Osteoblast (primary cell): ENCODE measurements at regions not wholly inside any gene's neighbourhood (a gene's known extent, or its start where the extent isn't known, plus 50 kb on each side); places are given as distances from the start of the nearest gene placed in this dataset.

Experiments used
- DNase-seq: peaks from one replicate; pipeline ENCODE4 v3.0.0; 2011; ENCODE audit warnings: low spot score, mixed read lengths; ENCODE audit not compliant: insufficient read length; ENCODE audit errors: missing footprints
- H2AFZ ChIP-seq: 2 replicates; pipeline ENCODE4 v1.6.0; 2011; ENCODE audit warnings: mild to moderate bottlenecking, low read length
- H3K27ac ChIP-seq: 2 replicates; pipeline ENCODE4 v1.5.1; 2011; ENCODE audit warnings: mild to moderate bottlenecking, low read depth, low read length, moderate library complexity
- H3K27me3 ChIP-seq: 2 replicates; pipeline ENCODE4 v1.6.0; 2012; ENCODE audit warnings: mild to moderate bottlenecking, control low read depth, inconsistent platforms, low read length, moderate library complexity; ENCODE audit not compliant: insufficient read depth
- H3K36me3 ChIP-seq: 2 replicates; pipeline ENCODE4 v1.5.1; 2011; ENCODE audit warnings: mild to moderate bottlenecking, low read length, control low read depth, moderate library complexity; ENCODE audit not compliant: insufficient read depth
- H3K4me1 ChIP-seq: 2 replicates; pipeline ENCODE4 v1.5.1; 2011; ENCODE audit warnings: mild to moderate bottlenecking, low read length, control low read depth, moderate library complexity; ENCODE audit not compliant: insufficient read depth
- H3K4me2 ChIP-seq: 2 replicates; pipeline ENCODE4 v1.6.0; 2011; ENCODE audit warnings: mild to moderate bottlenecking, low read length; ENCODE audit not compliant: insufficient read depth
- H3K4me3 ChIP-seq: fragments of 200-600 bp; sonication (generic); 3 replicates; pipeline ENCODE4 v1.5.1; 2012; ENCODE audit warnings: mild to moderate bottlenecking, low read length, inconsistent platforms; ENCODE audit not compliant: insufficient read depth
- H3K79me2 ChIP-seq: 2 replicates; pipeline ENCODE4 v1.6.0; 2012; ENCODE audit warnings: mild to moderate bottlenecking, low read length, control low read depth, inconsistent platforms; ENCODE audit not compliant: insufficient read depth
- H3K9me3 ChIP-seq: 2 replicates; pipeline ENCODE4 v1.5.1; 2011; ENCODE audit warnings: low read depth, low read length, control low read depth
- H4K20me1 ChIP-seq: 2 replicates; pipeline ENCODE4 v1.6.0; 2012; ENCODE audit warnings: mild to moderate bottlenecking, low read length, control low read depth; ENCODE audit not compliant: insufficient read depth
- CTCF ChIP-seq: IDR thresholded peaks from 2 replicates; pipeline ENCODE4 v1.5.1; 2011; ENCODE audit warnings: mild to moderate bottlenecking, low read depth, low read length, moderate library complexity; ENCODE audit errors: extremely low read depth

GRCh38 chr12:20174528-20175175 lies 193.7 kb upstream of the PDE3A start:
- Histone ChIP-seq H3K36me3 (no peaks in the 10 kb centered on the region), H3K27ac (no peak overlapping the region), H3K4me2 (no peak overlapping the region), H3K4me3 (no peak overlapping the region), H2AFZ (no peak overlapping the region), H4K20me1 (no peaks in the 10 kb centered on the region), H3K9me3 (no peaks in the 10 kb centered on the region), H3K4me1 (no peaks in the 10 kb centered on the region), H3K79me2 (no peaks in the 10 kb centered on the region), H3K27me3 (no peaks in the 10 kb centered on the region)
- no peak for DNase-seq
- no peak for TF ChIP-seq CTCF

GRCh38 chr12:20175704-20176388 lies 192.5 kb upstream of the PDE3A start:
- Histone ChIP-seq H3K27me3 (no peaks in the 10 kb centered on the region), H3K4me2 (no peak overlapping the region), H4K20me1 (no peaks in the 10 kb centered on the region), H3K9me3 (no peaks in the 10 kb centered on the region), H3K36me3 (no peaks in the 10 kb centered on the region), H3K79me2 (no peaks in the 10 kb centered on the region), H2AFZ (no peak overlapping the region), H3K27ac (no peak overlapping the region), H3K4me3 (no peak overlapping the region), H3K4me1 (no peaks in the 10 kb centered on the region)
- DNase-seq = no peak
- TF ChIP-seq CTCF = no peak

GRCh38 chr12:20181416-20182180 lies 186.7 kb upstream of the PDE3A start:
- Histone ChIP-seq H3K36me3 (no peaks in the 10 kb centered on the region), H3K9me3 (no peaks in the 10 kb centered on the region), H3K4me1 (no peaks in the 10 kb centered on the region), H4K20me1 (no peaks in the 10 kb centered on the region), H3K27me3 (no peaks in the 10 kb centered on the region), H2AFZ (peak overlapping the region; percentile 13), H3K79me2 (no peaks in the 10 kb centered on the region), H3K4me2 (no peak overlapping the region), H3K27ac (no peak overlapping the region), H3K4me3 (no peak overlapping the region)
- no peak for TF ChIP-seq CTCF
- no peak for DNase-seq

- DNase-seq = peak; percentile 1
Measured at GRCh38 chr12:20183563-20183962, 184.8 kb upstream of the PDE3A start.

More at GRCh38 chr12:20183563-20183962, 184.8 kb upstream of the PDE3A start:
- Histone ChIP-seq H3K27me3 (no peaks in the 10 kb centered on the region), H2AFZ (no peak overlapping the region), H3K36me3 (no peaks in the 10 kb centered on the region), H3K79me2 (no peaks in the 10 kb centered on the region), H3K4me1 (no peaks in the 10 kb centered on the region), H3K4me3 (no peak overlapping the region), H3K27ac (peak overlapping the region; percentile 15), H4K20me1 (no peaks in the 10 kb centered on the region), H3K4me2 (no peak overlapping the region), H3K9me3 (no peaks in the 10 kb centered on the region)
- no peak for TF ChIP-seq CTCF
